DMS 273 treated with DMSO at 0.1 percent for 48 hours (cell line): ENCODE measurements at regions not wholly inside any gene's neighbourhood (a gene's known extent, or its start where the extent isn't known, plus 50 kb on each side); places are given as distances from the start of the nearest gene placed in this dataset.

Experiments
- DNase-seq: peaks from one replicate; lab custom pipeline; 2025; lab: John Stamatoyannopoulos, UW

DNA sequence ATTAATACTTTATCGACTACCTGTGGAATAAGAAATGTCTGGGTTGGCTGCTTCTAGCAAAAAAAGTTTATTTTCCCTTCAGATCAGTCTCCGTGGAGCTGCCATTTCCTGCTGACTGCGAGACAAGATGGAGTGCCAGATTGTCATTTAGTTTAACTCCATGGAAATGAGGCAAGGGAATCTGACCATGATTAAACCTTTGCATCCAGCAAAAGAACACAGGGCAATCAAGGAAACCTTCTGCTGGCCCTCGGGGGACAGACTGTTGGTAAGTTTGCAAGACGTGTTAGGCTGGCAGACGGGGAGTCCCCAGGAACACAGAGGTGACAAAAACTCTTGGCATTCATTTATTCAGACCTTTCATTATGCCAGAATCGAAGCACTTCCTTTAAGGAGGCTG, 52.2 kb upstream of the SPACA1 start:
- no peak for DNase-seq

DNA sequence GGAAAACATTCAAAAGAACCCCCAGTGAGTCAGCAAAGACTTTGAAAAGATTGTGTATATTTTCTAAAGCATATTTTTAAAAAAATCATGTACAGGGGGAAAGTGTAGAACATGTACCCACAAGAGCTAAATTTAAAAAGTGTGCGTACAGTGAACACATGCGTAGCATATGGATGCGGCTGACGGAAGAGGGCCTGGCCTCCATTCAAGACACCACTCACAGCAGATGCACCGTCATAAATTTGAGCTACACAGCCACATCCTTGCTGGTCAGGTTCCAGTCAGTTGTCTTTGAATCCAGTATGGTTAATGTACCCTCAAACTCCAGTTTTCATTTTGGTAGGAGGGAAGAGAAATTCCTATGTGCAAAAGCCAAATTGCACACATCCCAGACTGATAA, 54.3 kb upstream of the SPACA1 start:
- DNase-seq, result no peak

DNA sequence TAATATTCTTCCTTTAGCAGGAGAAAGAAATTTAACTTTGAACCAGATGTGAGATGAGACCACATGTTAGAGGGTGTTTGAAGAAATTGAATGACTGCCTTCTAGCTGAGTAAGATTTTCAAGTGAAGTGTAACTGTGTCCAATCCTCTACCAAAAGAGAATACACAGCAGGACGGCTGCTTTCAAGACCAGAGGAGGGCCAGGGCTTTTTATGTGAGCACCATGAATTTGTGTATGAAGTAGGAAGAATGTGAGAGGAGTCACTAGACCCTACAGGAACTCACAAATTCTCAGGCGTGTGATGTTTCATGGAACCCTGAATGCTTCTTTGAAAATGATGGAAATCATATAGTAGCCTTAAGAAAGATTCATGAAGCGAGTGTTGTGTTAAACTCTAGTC, 56.8 kb upstream of the SPACA1 start:
- no peak for DNase-seq

DNA sequence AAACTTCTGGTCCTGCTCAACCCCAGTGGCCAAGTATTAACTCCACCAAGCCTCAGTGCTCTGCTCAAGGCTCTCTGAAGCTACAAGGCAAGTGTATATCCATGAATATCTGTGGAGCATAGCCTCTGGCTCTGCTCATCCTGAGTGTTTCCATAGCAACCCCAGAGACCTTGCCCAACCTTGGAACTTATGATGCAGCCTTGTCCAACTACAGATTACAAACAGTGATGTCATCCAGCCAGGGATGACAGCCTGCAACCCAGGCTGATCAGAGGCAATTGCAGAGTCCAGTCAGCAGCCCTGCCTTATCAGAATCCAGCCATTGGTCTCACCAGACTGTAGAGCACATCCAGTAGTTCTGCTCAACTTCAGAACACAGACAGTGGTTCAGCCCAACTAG, 65.5 kb upstream of the SPACA1 start:
- DNase-seq, result no peak

DNA sequence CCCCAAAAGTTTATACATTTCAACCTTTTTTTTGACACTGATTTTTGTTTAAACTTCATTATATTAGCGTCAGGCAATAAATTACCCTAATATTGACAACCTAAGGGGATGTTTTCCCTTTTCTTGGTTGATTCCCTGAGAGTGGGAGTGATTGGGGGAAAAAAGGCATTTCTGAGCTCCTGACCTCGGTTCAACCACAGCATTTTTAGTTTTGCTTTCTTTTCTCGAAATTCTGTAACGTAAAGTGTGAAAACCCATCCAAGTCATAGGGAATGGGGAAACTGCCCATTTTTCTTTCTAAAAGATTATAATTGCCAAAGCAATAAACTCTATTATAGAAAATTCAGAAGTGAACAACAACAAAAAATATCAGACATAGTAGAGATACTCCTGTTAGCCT, 67.9 kb upstream of the SPACA1 start:
- DNase-seq, result no peak

DNA sequence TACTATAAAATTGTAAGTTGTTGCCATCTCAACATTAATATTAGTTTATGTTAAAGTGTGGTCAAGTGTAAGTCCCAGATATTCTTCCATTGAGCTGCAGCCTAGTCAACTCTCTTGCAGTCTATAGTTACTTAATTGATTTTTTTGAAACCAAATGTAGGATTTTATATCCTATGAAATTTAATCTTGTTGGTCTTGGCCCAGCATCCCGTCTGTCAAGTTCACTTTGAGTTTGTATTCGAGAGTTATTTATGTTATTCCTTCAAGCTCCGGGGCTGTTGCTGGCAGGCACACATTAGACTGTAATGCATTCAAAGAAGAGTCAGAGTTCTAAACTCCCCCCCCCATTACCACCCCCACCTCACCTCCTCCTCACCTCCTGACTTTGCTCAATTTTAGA, 71.0 kb upstream of the SPACA1 start:
- DNase-seq, result no peak

DNA sequence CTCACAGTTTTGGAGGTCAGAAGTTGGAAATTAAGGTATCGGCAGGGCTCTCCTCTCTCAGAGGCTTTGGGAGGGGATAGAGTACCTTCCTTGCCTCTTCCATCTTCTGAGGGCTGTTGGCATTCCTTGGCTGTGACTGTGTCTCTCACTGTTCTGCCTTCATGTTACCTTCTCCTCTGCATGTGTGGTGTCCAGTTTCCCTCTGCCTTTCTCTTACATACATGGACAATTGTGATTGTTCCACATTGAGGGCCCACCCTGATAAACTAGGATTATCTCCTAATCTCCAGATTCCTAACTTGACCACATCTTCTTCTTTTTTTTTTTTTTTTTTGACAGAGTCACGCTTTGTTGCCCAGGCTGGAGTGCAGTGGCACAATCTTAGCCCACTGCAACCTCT, 72.1 kb upstream of the SPACA1 start:
- DNase-seq, result no peak

DNA sequence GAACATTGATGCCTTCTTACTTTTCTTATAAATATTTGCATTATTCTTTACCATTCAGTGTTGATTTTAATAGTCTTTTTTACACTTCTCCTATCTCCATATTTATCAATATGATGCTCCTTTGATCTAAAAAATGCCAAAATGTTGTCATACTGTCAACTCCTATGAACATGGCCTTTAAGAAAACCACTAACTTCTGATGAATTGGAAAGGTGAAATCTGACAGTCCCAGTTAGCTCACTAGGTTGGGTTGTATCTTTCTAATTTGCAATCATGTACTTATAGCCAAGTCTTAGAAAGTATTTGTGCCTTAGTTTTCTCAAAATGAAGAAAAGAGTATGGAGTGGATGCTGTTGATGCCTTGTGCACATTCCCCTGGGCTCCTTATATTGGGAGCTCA, 75.4 kb upstream of the SPACA1 start:
- DNase-seq, result no peak

DNA sequence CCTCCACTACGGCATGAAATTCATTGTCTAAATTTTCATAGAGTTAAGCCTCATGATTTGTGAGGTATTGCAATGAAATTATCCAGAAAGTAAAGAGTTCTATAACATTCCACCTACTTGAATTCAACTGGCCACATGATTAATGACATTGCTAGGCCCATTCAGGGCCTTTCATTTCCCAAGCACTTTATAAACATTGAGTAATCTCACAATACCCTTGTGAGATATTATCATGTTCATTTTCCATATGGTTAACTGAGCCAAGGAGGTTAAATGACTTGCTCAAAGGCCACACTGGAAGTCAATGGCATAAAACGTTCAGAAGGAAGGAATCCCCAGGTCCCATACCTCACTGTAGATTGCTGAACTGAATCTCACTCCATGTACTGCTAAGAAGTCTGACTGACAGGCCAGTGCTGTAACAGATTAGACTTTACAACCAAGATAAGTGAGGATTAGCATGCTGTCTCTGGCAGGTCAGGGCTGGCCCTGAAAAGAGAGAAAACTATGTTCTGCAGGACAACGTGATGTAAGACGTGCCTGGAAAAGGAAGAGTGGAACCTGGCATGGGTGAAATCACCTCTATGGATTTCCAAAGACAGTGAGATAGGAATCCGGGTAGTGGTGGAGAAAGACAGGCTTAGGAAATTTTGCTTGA, 75.9 kb upstream of the SPACA1 start:
- DNase-seq, result no peak

DNA sequence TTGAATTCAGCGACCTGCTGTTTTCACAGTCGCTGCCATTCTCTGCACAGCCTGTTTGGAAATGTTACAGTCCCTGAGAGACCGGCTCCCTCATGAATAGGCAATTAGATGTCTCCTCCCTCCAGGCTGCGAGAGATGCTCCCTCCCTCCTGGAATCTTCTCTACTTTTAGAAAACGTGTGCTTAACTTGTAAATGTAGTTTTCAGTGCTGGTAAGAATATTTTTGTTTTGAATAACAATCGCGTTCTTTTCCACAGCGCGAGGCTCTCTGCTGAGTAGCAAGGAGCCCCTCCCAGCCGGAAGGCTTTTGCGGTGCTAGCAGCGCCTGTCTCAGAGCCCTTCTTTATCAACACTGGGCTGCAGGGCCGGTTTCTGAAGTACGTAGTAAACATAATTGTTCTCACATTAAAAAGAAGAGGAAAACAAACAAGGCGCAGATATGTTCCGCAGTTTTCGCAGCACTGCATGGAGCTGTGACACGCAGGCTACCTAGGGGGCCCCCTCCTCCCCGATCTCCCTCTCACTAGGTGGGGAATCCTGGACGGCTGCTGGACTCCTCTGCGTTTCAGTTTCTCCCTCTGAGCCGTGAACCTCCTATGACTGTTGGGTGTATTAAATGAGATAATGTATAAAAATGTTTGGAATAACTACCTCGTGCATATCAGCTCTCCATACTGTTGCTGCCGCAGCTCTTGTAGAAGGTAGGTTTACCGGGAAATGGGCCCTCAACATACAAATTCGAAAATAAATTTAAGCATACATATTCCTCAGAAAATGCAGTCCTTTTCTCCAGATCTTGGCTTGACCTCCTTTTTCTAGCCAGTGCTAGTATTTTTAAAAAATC, 79.0 kb upstream of the SPACA1 start:
- DNase-seq, result no peak

DNA sequence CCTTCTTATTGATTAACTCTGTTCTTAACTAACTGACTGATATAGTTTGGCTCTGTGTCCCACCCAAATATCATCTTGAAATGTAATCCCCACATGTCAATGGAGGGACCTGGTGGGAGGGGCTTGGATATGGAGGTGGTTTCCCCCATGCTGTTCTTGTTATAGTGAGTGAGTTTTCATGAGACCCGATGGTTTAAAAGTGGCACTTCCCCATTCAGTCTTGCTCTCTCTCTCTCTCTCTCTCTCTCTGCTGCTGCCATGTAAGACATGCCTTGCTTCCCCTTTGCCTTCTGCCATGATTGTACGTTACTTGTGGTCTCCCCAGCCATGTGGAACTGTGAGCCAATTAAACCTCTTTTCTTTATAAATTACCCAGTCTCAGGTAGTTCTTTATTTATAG, 81.8 kb upstream of the SPACA1 start:
- no peak for DNase-seq

DNA sequence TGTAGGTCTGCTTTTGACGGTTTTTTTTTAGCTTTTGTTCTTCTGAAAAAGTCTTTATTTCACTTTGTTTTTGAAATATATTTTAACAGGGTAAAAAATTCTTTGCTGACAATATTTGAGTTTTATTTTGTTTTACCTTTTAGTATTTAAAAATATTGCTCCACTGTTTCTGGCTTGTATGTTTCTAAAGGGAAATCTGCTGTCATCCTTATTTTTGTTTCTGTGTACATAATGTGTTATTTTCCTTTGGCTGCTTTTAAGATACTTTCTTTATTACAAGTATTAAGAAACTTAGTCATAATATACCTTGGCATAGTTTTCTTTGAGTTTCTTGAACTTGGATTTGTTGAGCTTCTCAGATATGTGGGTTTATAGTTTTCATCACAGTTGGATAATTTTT, 88.6 kb upstream of the SPACA1 start:
- no peak for DNase-seq

DNA sequence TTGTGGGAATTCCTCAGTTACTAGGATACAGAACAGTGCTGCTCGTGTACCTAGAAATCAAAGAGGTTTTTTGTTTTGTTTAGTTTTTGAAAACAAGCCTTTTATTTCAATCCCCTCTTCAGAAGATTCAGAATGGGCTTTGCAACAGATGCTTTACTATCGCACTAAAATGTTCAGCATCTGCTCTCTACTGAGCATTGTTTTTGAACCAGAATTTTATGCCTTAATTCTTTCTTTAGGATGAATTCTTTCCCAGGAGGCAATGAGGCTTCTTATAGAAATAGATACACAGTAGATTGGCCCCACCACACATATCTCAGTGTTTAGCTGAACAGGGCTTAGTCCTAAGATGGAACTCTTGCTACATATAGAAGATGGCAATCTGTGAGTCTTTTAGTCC, 95.9 kb upstream of the SPACA1 start:
- DNase-seq, result no peak

DNA sequence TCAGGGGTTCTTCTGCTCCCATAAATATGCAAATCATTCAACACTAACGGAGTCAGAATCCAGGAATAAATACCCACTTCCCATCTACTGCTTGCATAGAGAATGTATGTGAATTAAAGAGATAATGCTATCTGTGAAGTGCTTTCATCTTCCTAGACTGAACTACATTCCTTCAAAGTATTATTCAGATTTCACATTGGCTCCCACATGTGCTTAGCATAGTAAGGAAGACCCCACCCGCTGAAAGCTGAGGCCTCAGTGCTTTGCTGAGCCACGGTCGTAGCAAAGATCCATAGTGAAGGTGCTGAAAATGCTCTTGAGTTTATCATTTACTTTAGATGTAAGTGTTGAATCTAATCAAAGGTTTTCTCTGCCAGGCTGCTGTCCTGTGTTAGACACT, 97.0 kb upstream of the SPACA1 start:
- DNase-seq, result no peak

DNA sequence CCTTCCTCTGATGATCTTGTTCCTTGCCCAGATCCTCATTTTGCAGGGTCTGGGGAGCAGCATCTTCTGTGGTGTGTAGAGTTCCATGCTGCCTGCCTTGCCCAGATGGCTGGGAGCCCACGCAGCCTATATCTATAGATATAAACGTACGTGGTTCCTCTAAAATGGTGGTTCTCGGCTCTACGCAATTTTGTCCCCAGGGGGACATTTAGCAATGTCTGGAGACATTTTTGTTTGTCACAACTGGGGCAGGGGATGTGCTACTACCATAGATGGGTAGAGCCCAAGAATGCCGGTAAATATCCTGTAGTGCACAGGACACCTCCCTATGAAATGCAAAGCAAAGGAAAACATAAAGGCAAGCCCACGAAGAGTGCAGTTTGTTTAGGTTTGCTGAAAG, 98.4 kb upstream of the SPACA1 start:
- DNase-seq, result no peak

DNA sequence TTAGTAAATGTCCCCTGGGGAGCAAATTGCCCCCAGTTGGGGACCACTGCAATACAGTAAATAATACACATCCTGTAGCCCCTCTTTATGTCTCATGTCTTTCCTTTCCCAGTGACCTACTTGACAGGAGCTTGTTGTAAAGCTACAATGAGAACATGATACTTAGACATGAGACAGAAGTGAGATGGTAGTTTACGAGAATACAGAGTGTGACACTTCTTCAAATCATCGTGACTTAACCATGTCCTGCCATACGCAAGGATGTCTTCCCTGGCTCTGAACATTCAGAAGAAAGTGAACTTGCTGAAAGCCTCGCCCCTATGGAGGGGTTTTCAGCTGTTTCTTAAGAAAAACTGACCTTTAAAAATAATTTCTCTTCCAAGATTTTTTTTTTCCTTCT, 101.0 kb upstream of the SPACA1 start:
- no peak for DNase-seq

DNA sequence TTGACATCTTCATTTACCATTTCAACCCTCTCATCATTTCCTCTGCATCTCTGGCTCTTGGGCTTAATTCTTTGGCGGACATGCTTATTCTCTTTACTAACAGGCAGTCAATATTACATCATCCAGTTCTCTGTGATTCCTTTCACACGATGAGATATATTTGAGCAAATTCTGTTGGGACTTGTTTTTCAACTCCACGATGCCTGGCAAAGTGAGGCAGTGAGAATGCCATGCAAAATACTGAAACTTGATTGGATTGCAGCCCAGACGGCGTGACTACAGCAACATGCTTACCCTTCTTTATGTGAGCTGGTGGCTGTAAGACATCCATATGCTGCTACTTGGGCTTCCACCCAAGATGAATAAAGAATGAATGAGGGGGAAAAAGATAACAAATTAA, 101.7 kb upstream of the SPACA1 start:
- peak; percentile 50 for DNase-seq

DNA sequence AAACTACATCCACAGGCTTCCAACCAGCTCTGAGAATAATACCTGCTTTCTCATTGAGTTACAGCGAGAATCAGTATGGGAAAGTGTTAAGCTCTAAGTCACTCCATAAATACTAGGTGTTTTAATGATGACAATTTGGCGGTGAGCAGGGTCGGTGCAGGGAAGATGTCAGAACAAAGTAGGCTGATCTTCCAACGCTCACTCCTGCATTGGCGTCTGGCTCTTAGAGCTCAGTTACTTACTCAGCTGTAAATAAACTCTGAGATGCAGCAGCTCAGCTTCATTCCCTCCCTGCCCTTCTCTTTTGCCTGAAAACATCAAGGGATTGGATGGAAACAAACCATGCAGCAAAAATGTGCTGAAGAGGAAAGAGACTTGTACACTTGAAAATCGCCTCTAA, 102.5 kb upstream of the SPACA1 start:
- DNase-seq, result no peak

DNA sequence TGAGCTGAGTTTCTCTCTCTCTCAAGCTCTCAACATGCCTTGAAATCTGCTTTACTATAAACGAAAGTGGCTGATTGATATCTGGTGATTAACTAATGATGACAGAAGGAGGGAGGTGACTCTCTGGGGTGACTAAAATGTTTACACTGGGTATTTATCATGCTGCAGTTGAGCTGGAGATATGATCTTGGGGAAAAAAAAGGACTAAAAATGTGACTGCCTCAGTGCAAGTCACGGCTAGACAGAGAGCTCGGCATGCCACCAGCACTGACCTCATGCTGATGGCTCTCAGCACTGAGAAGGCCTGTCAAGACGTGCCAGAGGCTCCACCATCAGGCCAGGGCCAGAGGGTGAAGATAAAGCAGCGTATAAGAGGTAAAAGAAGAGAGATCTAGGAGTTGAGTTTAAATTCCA, 103.1 kb upstream of the SPACA1 start:
- DNase-seq, result peak; percentile 62

DNA sequence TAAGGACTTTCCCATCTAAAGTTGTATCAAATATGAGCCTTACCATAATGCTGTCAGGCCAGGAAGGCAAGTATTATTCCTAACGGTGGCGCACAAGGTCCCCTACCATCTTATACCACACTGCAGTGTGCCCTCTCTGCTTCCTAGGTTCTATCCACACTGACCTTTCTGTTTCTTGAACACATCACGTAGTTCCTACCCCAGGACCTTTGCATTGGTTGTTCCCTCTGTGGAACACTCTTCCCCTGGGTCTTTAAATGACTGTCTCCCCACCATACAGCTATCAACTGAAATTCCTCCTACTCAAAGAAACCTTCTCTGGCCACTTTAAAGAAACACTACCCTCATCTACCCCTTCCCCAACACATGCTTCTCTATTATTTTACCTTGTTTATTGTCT, 104.5 kb upstream of the SPACA1 start:
- no peak for DNase-seq

DNA sequence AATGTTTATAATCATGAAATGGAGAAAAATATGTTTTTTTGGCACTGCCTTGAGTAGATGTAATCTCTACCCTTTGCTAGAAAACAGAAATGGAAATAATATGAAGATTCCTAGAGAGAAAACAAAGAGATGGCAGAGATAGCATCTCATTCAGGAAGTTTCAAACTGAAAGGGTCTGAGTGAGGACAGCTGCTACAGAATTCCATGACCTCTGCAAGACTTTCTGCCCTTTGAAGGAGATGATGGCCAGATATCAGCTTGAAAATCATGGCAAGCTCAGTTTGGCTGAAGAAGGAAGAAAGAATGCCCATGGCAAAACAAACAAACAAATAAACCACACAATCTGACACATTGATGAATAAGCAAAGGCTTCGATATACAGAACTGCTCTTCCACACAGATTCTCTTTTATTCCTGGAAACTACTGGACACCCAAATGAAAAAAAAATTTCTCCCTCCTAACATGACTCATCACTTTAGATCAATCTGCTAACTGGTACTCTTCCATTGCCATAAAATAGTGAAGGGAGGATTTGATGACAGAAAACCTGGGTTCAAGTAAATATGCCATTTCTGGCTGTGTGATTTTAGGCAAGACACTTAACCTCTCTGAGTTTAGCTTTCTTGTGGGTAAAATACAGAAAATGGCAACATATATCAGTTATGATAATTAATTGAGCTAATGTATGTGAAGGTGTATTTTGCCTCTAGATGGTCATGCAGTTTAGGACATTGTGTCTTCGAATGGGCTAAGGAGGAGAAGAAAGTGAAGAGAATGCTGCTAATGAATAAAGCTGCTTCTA, 105.9 kb upstream of the SPACA1 start:
- no peak for DNase-seq

DNA sequence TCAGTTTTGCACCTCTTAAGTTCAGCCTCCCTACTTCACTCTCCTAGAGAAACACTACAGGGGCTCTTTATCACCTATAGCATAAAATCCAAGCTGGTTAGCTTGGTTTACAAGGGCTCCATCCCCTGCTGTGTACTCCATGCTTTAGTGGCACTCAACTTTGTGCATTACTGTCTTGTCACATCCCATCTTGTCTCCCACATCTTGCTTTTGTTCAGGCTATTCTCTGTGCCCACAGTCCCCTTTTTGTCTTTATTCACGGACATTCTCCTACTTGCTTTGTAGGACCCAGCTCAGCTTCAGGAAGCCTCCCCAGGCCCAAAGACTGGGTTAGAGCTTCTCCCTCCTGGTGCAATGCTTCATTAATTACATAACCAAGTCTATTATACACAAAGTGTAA, 107.9 kb upstream of the SPACA1 start:
- no peak for DNase-seq

DNA sequence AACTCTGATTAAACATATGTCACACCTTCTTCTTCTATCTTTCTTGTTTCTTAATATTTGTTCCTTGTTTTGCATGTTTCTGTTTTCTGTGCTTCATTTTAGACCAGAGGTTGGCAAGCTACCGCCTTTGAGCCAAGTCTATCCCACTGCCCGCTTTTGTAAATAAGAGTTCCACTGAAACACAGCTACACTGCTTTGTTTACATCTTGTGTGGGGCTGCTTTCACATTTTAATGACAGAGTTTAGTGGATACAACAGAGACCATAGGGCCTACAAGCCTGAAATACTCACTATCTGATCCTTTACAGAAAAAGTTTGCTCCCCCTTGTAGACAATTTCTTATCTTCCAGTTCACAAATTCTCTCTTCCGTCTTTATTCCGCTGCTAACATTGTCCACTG, 109.4 kb upstream of the SPACA1 start:
- DNase-seq, result no peak
